ENCODE measurements at regions not wholly inside any gene's neighbourhood (a gene's known extent, or its start where the extent isn't known, plus 50 kb on each side); places are given as distances from the start of the nearest gene placed in this dataset.

GRCh38 chrX:40151211-40152172 lies 53.7 kb upstream of the BCOR start:
- TF ChIP-seq CTCF (IDR thresholded peaks at IDR 0.05), result no peak
- H3K4me3 ChIP-seq, result no peak overlapping the region
- ATAC-seq, result no peak
- peaks cover 6% of the 10 kb centered on the region for H3K4me1 ChIP-seq (ENCODE audit: low read depth)
- intact Hi-C loops (cut with DNase I, micrococcal nuclease), result loop anchor here in 1 of 2 donors (10.0 kb wide), 1 partner anchor 57 kb away; the partner anchor contains the start of gene BCOR
- H3K36me3 ChIP-seq (ENCODE audit: low read depth), result no peaks in the 10 kb centered on the region
- peak in 2 of 3 donors; percentile 22 to 38 for DNase-seq
- no peaks in the 10 kb centered on the region for H3K9me3 ChIP-seq

GRCh38 chrX:40150503-40150902 lies 52.7 kb upstream of the BCOR start:
- H3K4me1 ChIP-seq (ENCODE audit: low read depth), result peaks cover 9% of the 10 kb centered on the region
- intact Hi-C loops (cut with DNase I, micrococcal nuclease), result loop anchor here in 1 of 2 donors (10.0 kb wide), 1 partner anchor 56 kb away; the partner anchor contains the start of gene BCOR
- no peak for TF ChIP-seq CTCF (IDR thresholded peaks at IDR 0.05)

GRCh38 chrX:40149286-40150175 lies 51.8 kb upstream of the BCOR start:
- peaks cover 9% of the 10 kb centered on the region for H3K4me1 ChIP-seq (ENCODE audit: low read depth)

More at GRCh38 chrX:40150503-40150902, 52.7 kb upstream of the BCOR start:
- Histone ChIP-seq H3K36me3 (ENCODE audit: low read depth) (no peaks in the 10 kb centered on the region), H3K4me3 (no peak overlapping the region), H3K9me3 (no peaks in the 10 kb centered on the region)
- ATAC-seq, result no peak
- DNase-seq, result no peak

GRCh38 chrX:40148385-40149285 lies 50.9 kb upstream of the BCOR start:
- peak; percentile 59 for ATAC-seq
- peaks cover 7% of the 10 kb centered on the region for H3K4me1 ChIP-seq (ENCODE audit: low read depth)

More at GRCh38 chrX:40149286-40150175, 51.8 kb upstream of the BCOR start:
- intact Hi-C loops (cut with DNase I, micrococcal nuclease), result loop anchor here in 1 of 2 donors (10.0 kb wide), 1 partner anchor 55 kb away; the partner anchor contains the start of gene BCOR
- DNase-seq (no peak), ATAC-seq (no peak)
- Histone ChIP-seq H3K9me3 (no peaks in the 10 kb centered on the region), H3K36me3 (ENCODE audit: low read depth) (no peaks in the 10 kb centered on the region), H3K4me3 (no peak overlapping the region)
- no peak for TF ChIP-seq CTCF (IDR thresholded peaks at IDR 0.05)

More at GRCh38 chrX:40148385-40149285, 50.9 kb upstream of the BCOR start:
- intact Hi-C loops (cut with DNase I, micrococcal nuclease), result no loop called here
- H3K9me3 ChIP-seq, result no peaks in the 10 kb centered on the region
- TF ChIP-seq CTCF (IDR thresholded peaks at IDR 0.05), result no peak
- peak in 2 of 3 donors; percentile 64 to 65 for DNase-seq
- no peak overlapping the region for H3K4me3 ChIP-seq
- H3K36me3 ChIP-seq (ENCODE audit: low read depth), result no peaks in the 10 kb centered on the region
